ENCODE measurements at regions not wholly inside any gene's neighbourhood (a gene's known extent, or its start where the extent isn't known, plus 50 kb on each side); places are given as distances from the start of the nearest gene placed in this dataset.

GRCh38 chr3:107455621-107456020 lies 67.1 kb upstream of the BBX start:
- H3K4me3 ChIP-seq (ENCODE audit: control extremely low read depth in 1 of 5, extremely low read depth in 1 of 5, insufficient read depth in 1 of 5, low read depth in 2 of 5, low read length in 4 of 5): no peak overlapping the region
- WGBS (ENCODE audit: insufficient coverage): no CpG with 5 or more reads among the region's 1 CpG
- no peaks in the 10 kb centered on the region for H3K27me3 ChIP-seq (replicated peaks in 1 of 4; ENCODE audit: control extremely low read depth in 1 of 4, control insufficient read depth in 3 of 4, insufficient read depth in 4 of 4, low read length in 3 of 4)
- H4K20me1 ChIP-seq (ENCODE audit: control insufficient read depth, insufficient read depth, low read length, poor library complexity, severe bottlenecking): no peaks in the 10 kb centered on the region
- no peaks in the 10 kb centered on the region for H3K79me2 ChIP-seq (ENCODE audit: control insufficient read depth, insufficient read depth, low read length)
- POLR2A ChIA-PET: no interaction called here
- no peak for DNase-seq
- intact Hi-C loops (cut with micrococcal nuclease): no loop called here
- H2AFZ ChIP-seq (ENCODE audit: insufficient read depth, low read depth, low read length, poor library complexity, severe bottlenecking): no peak overlapping the region
- H3K27ac ChIP-seq (ENCODE audit: low read length in 2 of 2): no peak overlapping the region
- no peaks in the 10 kb centered on the region for H3K4me1 Mint-ChIP-seq
- CTCF ChIA-PET: interaction anchor here (3.8 kb wide), 1 partner anchor 25 kb away, joined by 15 read pairs; no protein-coding TSS in a partner anchor
- H3K9ac ChIP-seq (ENCODE audit: low read length): no peak overlapping the region
- no peak for ATAC-seq (ENCODE audit: low read depth)
- H3K36me3 ChIP-seq (replicated peaks in 1 of 2; ENCODE audit: control extremely low read depth in 1 of 2, control insufficient read depth in 1 of 2, extremely low read depth in 1 of 2, insufficient read depth in 2 of 2, low read length in 1 of 2): no peaks in the 10 kb centered on the region
- H3K9me3 ChIP-seq (ENCODE audit: control extremely low read depth in 1 of 3, control insufficient read depth in 2 of 3, insufficient read depth in 1 of 3, low read length in 2 of 3): peaks cover 0 to 2% (median 0%) of the 10 kb centered on the region in 3 donors
- no peak overlapping the region for H3K4me2 ChIP-seq (replicated peaks; ENCODE audit: low read depth, low read length, poor library complexity, severe bottlenecking)
- H3K27me3 Mint-ChIP-seq: no peaks in the 10 kb centered on the region
- H3K4me1 ChIP-seq (ENCODE audit: control insufficient read depth in 2 of 2, insufficient read depth in 2 of 2, low read length in 2 of 2): no peaks in the 10 kb centered on the region
- no peak overlapping the region for H3K27ac Mint-ChIP-seq
- TF ChIP-seq CTCF (IDR thresholded peaks at IDR 0.05): no peak
- TF ChIP-seq EZH2 (IDR thresholded peaks at IDR 0.05; ENCODE audit: borderline replicate concordance, insufficient read depth, low read depth, low read length, poor library complexity, severe bottlenecking): no peak
- H3K9me3 Mint-ChIP-seq (ENCODE audit: insufficient read depth): no peaks in the 10 kb centered on the region
- H3K4me3 Mint-ChIP-seq: no peak overlapping the region

GRCh38 chr3:107456501-107456900 lies 66.3 kb upstream of the BBX start:
- ATAC-seq (ENCODE audit: low read depth): no peak
- 100% methylated on average over 1 of the region's 1 CpG for WGBS (ENCODE audit: insufficient coverage)
- H3K27ac Mint-ChIP-seq: no peak overlapping the region

More at GRCh38 chr3:107456501-107456900, 66.3 kb upstream of the BBX start:
- H3K4me2 ChIP-seq (replicated peaks; ENCODE audit: low read depth, low read length, poor library complexity, severe bottlenecking): no peak overlapping the region
- no peaks in the 10 kb centered on the region for H3K4me1 Mint-ChIP-seq
- no peaks in the 10 kb centered on the region for H3K4me1 ChIP-seq (ENCODE audit: control insufficient read depth in 2 of 2, insufficient read depth in 2 of 2, low read length in 2 of 2)
- ChIA-PET POLR2A (interaction anchor here (0.6 kb wide), 1 partner anchor 68 kb away, joined by 4 read pairs; no protein-coding TSS in a partner anchor), CTCF (interaction anchor here (2.1 to 3.8 kb wide), 2 partner anchors 26 to 221 kb away, joined by 7 to 15 read pairs; no protein-coding TSS in a partner anchor)
- no peak overlapping the region for H3K27ac ChIP-seq (ENCODE audit: low read length in 2 of 2)
- no peaks in the 10 kb centered on the region for H3K9me3 Mint-ChIP-seq (ENCODE audit: insufficient read depth)
- intact Hi-C loops (cut with micrococcal nuclease): no loop called here
- no peaks in the 10 kb centered on the region for H3K27me3 Mint-ChIP-seq
- no peak overlapping the region for H3K4me3 ChIP-seq (ENCODE audit: control extremely low read depth in 1 of 5, extremely low read depth in 1 of 5, insufficient read depth in 1 of 5, low read depth in 2 of 5, low read length in 4 of 5)
- H3K36me3 ChIP-seq (replicated peaks in 1 of 2; ENCODE audit: control extremely low read depth in 1 of 2, control insufficient read depth in 1 of 2, extremely low read depth in 1 of 2, insufficient read depth in 2 of 2, low read length in 1 of 2): no peaks in the 10 kb centered on the region
- no peak overlapping the region for H3K9ac ChIP-seq (ENCODE audit: low read length)
- no peak overlapping the region for H3K4me3 Mint-ChIP-seq
- H3K9me3 ChIP-seq (ENCODE audit: control extremely low read depth in 1 of 3, control insufficient read depth in 2 of 3, insufficient read depth in 1 of 3, low read length in 2 of 3): no peaks in the 10 kb centered on the region
- no peaks in the 10 kb centered on the region for H3K27me3 ChIP-seq (replicated peaks in 1 of 4; ENCODE audit: control extremely low read depth in 1 of 4, control insufficient read depth in 3 of 4, insufficient read depth in 4 of 4, low read length in 3 of 4)
- no peaks in the 10 kb centered on the region for H4K20me1 ChIP-seq (ENCODE audit: control insufficient read depth, insufficient read depth, low read length, poor library complexity, severe bottlenecking)
- TF ChIP-seq CTCF (IDR thresholded peaks at IDR 0.05): no peak
- no peak for TF ChIP-seq EZH2 (IDR thresholded peaks at IDR 0.05; ENCODE audit: borderline replicate concordance, insufficient read depth, low read depth, low read length, poor library complexity, severe bottlenecking)
- no peaks in the 10 kb centered on the region for H3K79me2 ChIP-seq (ENCODE audit: control insufficient read depth, insufficient read depth, low read length)
- no peak overlapping the region for H2AFZ ChIP-seq (ENCODE audit: insufficient read depth, low read depth, low read length, poor library complexity, severe bottlenecking)
- DNase-seq: no peak

All from B cell (primary cell).